Nephron progenitor cell (in vitro differentiated cells): ENCODE measurements at regions not wholly inside any gene's neighbourhood (a gene's known extent, or its start where the extent isn't known, plus 50 kb on each side); places are given as distances from the start of the nearest gene placed in this dataset.

Experiments
- DNase-seq: peaks from one replicate; pipeline ENCODE4 v3.0.0; 2021
- H3K27ac Mint-ChIP-seq: 2 replicates; pipeline ENCODE4 v1.8.0; 2021; ENCODE audit warnings: mild to moderate bottlenecking, moderate library complexity, mixed read lengths
- H3K27me3 Mint-ChIP-seq: 2 replicates; pipeline ENCODE4 v1.8.0; 2021; ENCODE audit warnings: mild to moderate bottlenecking, low read depth, mixed read lengths; ENCODE audit not compliant: poor library complexity
- H3K36me3 Mint-ChIP-seq: 2 replicates; pipeline ENCODE4 v1.8.0; 2021; ENCODE audit warnings: low read depth, mixed read lengths
- H3K4me1 Mint-ChIP-seq: 2 replicates; pipeline ENCODE4 v1.8.0; 2021; ENCODE audit warnings: mixed read lengths
- H3K4me3 Mint-ChIP-seq: 2 replicates; pipeline ENCODE4 v1.8.0; 2021; ENCODE audit warnings: mild to moderate bottlenecking, moderate library complexity, mixed read lengths
- H3K9me3 Mint-ChIP-seq: 2 replicates; pipeline ENCODE4 v1.8.0; 2021; ENCODE audit warnings: mild to moderate bottlenecking, moderate library complexity, mixed read lengths
- TF ChIP-seq, protein P1 (sequence below): fragments of 200-600 bp; sonication (generic); IDR thresholded peaks from 2 replicates; pipeline ENCODE4 v1.5.0; 2021; ENCODE audit warnings: antibody characterized with exemption

DNA sequence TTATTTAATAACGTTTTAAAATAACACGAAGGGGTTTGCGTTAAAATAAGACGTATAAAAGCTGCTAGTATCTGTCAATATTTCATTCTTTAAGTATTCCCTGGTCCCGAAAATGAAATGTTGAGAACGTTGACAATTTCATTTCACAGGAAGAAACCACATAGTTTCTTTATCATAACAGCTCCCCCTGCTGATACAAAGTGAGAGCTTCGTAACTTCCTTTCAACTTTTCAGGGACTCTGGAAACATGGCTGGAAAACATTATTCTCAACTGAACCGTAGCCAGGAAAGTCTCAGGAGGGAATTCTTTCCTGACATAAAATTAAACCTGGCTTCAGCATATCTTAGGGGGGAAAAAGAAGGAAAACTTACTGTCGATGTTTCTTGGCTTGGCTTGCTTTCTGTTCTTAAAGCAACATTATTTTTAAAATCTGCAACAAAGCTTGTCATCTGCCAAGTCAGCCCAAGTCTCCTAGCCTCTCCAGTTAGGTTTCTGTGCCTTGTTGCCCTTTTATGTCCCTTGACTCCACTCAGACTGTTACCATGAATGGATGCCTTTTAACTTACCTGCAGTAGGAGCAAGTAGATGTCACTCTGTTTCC is 122.9 kb upstream of the DAB2 start:
- Mint-ChIP-seq H3K9me3 (peaks cover 3% of the 10 kb centered on the region), H3K27me3 (peaks cover 2% of the 10 kb centered on the region), H3K36me3 (no peaks in the 10 kb centered on the region), H3K4me3 (no peak overlapping the region), H3K4me1 (peaks cover 15% of the 10 kb centered on the region), H3K27ac (peak overlapping the region; percentile 87)
- TF ChIP-seq, protein P1, sequence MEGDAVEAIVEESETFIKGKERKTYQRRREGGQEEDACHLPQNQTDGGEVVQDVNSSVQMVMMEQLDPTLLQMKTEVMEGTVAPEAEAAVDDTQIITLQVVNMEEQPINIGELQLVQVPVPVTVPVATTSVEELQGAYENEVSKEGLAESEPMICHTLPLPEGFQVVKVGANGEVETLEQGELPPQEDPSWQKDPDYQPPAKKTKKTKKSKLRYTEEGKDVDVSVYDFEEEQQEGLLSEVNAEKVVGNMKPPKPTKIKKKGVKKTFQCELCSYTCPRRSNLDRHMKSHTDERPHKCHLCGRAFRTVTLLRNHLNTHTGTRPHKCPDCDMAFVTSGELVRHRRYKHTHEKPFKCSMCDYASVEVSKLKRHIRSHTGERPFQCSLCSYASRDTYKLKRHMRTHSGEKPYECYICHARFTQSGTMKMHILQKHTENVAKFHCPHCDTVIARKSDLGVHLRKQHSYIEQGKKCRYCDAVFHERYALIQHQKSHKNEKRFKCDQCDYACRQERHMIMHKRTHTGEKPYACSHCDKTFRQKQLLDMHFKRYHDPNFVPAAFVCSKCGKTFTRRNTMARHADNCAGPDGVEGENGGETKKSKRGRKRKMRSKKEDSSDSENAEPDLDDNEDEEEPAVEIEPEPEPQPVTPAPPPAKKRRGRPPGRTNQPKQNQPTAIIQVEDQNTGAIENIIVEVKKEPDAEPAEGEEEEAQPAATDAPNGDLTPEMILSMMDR, result peak; percentile 68
- peak; percentile 25 for DNase-seq

- H3K4me1 Mint-ChIP-seq, result peaks cover 15% of the 10 kb centered on the region
- H3K27me3 Mint-ChIP-seq, result peaks cover 2% of the 10 kb centered on the region
- no peaks in the 10 kb centered on the region for H3K36me3 Mint-ChIP-seq
- H3K9me3 Mint-ChIP-seq, result no peaks in the 10 kb centered on the region
- no peak overlapping the region for H3K4me3 Mint-ChIP-seq
- no peak for DNase-seq
- TF ChIP-seq, protein P1, result no peak
- no peak overlapping the region for H3K27ac Mint-ChIP-seq
Measured at GRCh38 chr5:39544941-39545340, 120.2 kb upstream of the DAB2 start.

GRCh38 chr5:39543335-39543734 is 118.6 kb upstream of the DAB2 start:
- Mint-ChIP-seq H3K9me3 (no peaks in the 10 kb centered on the region), H3K27me3 (peaks cover 7% of the 10 kb centered on the region), H3K4me1 (peaks cover 6% of the 10 kb centered on the region), H3K4me3 (no peak overlapping the region), H3K27ac (no peak overlapping the region), H3K36me3 (no peaks in the 10 kb centered on the region)
- TF ChIP-seq, protein P1, result no peak
- no peak for DNase-seq

DNA sequence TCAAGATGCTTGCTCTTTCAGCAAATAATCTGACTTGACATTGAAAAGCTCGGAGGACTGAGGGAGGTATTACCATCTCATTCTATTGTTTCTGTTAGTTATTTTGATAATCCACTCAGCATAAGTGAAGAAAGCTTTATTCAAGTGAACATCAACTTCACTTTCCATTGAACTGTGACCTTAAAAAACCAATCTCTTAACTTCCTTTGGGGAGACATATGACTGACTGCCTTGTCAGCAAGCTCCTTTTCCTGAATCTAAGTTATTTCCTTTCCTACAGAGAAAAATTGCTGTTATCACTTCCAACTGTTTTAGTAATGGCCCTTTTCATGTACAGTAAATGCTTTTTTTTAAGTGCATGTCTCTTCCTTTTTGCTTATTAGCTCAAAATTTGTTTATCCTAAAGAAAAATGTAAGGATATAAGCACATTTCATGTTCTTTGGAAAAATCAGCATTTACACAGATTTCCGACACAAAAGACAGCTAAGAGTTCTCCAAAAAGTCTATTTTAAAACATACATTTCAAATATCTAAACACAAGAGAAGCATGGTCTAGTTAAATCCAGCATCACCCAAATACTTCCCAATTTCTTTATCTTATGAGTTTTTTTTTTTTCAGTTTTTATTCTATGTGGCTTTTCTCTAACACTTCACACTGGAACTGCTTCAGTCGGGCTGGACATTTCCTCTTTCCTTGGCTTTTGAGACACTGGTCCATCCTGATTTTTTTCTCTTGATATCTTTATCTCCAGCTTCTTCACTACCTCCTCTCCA is 117.9 kb upstream of the DAB2 start:
- Mint-ChIP-seq H3K9me3 (no peaks in the 10 kb centered on the region), H3K27me3 (peaks cover 12% of the 10 kb centered on the region), H3K4me3 (no peak overlapping the region), H3K36me3 (no peaks in the 10 kb centered on the region), H3K27ac (no peak overlapping the region), H3K4me1 (peaks cover 3% of the 10 kb centered on the region)
- no peak for DNase-seq
- TF ChIP-seq, protein P1, result no peak

GRCh38 chr5:39541920-39542319 is 117.1 kb upstream of the DAB2 start:
- no peak for DNase-seq

More at GRCh38 chr5:39541920-39542319, 117.1 kb upstream of the DAB2 start:
- H3K9me3 Mint-ChIP-seq, result no peaks in the 10 kb centered on the region
- no peaks in the 10 kb centered on the region for H3K4me1 Mint-ChIP-seq
- H3K4me3 Mint-ChIP-seq, result no peak overlapping the region
- H3K27ac Mint-ChIP-seq, result no peak overlapping the region
- H3K27me3 Mint-ChIP-seq, result peaks cover 12% of the 10 kb centered on the region
- no peaks in the 10 kb centered on the region for H3K36me3 Mint-ChIP-seq
- TF ChIP-seq, protein P1, result no peak
